GM23338 (cell line): ENCODE measurements at regions not wholly inside any gene's neighbourhood (a gene's known extent, or its start where the extent isn't known, plus 50 kb on each side); places are given as distances from the start of the nearest gene placed in this dataset.

Experiments
- ATAC-seq: fragments of 200-7000 bp; cut with Tn5 transposase; 3 replicates; pipeline ENCODE4 v1.9.1; 2020
- DNase-seq: peaks from one replicate; pipeline ENCODE4 v3.0.0-alpha.2; 2015; ENCODE audit warnings: low spot score
- H2AFZ ChIP-seq: fragments of 200-600 bp; sonication (generic); 2 replicates; pipeline ENCODE4 v1.8.0; 2016; ENCODE audit warnings: antibody characterized with exemption, mild to moderate bottlenecking, moderate library complexity
- H3F3A ChIP-seq: fragments of 200-600 bp; sonication (generic); replicated peaks from 2 replicates; pipeline ENCODE4 v1.8.0; 2017; ENCODE audit warnings: antibody characterized with exemption, mixed run types, low read depth
- H3K27ac ChIP-seq: fragments of 200-600 bp; sonication (generic); 2 replicates; pipeline ENCODE4 v1.6.1; 2016; ENCODE audit warnings: low read depth
- H3K27me3 ChIP-seq: fragments of 200-600 bp; sonication (generic); 2 replicates; pipeline ENCODE4 v1.8.0; 2016; ENCODE audit warnings: mild to moderate bottlenecking, mixed run types, moderate library complexity; ENCODE audit not compliant: insufficient read depth
- H3K36me3 ChIP-seq: fragments of 200-600 bp; sonication (generic); 2 replicates; pipeline ENCODE4 v1.8.0; 2016; ENCODE audit warnings: mild to moderate bottlenecking; ENCODE audit not compliant: insufficient read depth
- H3K4me1 ChIP-seq: fragments of 200-600 bp; sonication (generic); 2 replicates; pipeline ENCODE4 v1.8.0; 2016; ENCODE audit warnings: mild to moderate bottlenecking, moderate library complexity; ENCODE audit not compliant: insufficient read depth
- H3K4me2 ChIP-seq: fragments of 200-600 bp; sonication (generic); 2 replicates; pipeline ENCODE4 v1.7.1; 2017; ENCODE audit warnings: mixed run types
- H3K4me3 ChIP-seq: fragments of 200-600 bp; sonication (generic); 2 replicates; pipeline ENCODE4 v1.6.1; 2016; ENCODE audit warnings: mixed run types
- H3K79me2 ChIP-seq: fragments of 200-600 bp; sonication (generic); replicated peaks from 2 replicates; pipeline ENCODE4 v1.8.0; 2017; ENCODE audit warnings: mild to moderate bottlenecking; ENCODE audit not compliant: insufficient read depth
- H3K9me2 ChIP-seq: fragments of 200-600 bp; sonication (generic); 2 replicates; pipeline ENCODE4 v1.8.0; 2017; ENCODE audit not compliant: insufficient read depth
- H4K20me1 ChIP-seq: fragments of 200-600 bp; sonication (generic); replicated peaks from 2 replicates; pipeline ENCODE4 v1.8.0; 2017; ENCODE audit warnings: mild to moderate bottlenecking; ENCODE audit not compliant: insufficient read depth
- H3K27ac Mint-ChIP-seq: 2 replicates; pipeline ENCODE4 v1.8.0; 2020; ENCODE audit warnings: inconsistent platforms, mild to moderate bottlenecking, moderate library complexity, mixed read lengths
- H3K27me3 Mint-ChIP-seq: 3 replicates; pipeline ENCODE4 v1.8.0; 2022; ENCODE audit warnings: low read depth, mild to moderate bottlenecking, moderate library complexity, mixed read lengths, inconsistent platforms; ENCODE audit not compliant: insufficient read depth, poor library complexity
- H3K36me3 Mint-ChIP-seq: 3 replicates; pipeline ENCODE4 v1.8.0; 2021; ENCODE audit warnings: low read depth, mild to moderate bottlenecking, inconsistent platforms, moderate library complexity, mixed read lengths
- H3K4me1 Mint-ChIP-seq: 3 replicates; pipeline ENCODE4 v1.8.0; 2020; ENCODE audit warnings: mild to moderate bottlenecking, inconsistent platforms, mixed read lengths
- H3K4me3 Mint-ChIP-seq: 3 replicates; pipeline ENCODE4 v1.8.0; 2021; ENCODE audit warnings: moderate library complexity, mild to moderate bottlenecking, inconsistent platforms, mixed read lengths
- H3K9me3 Mint-ChIP-seq: 3 replicates; pipeline ENCODE4 v1.8.0; 2020; ENCODE audit warnings: moderate library complexity, mild to moderate bottlenecking, inconsistent platforms, mixed read lengths
- CREB1 ChIP-seq: fragments of 250-450 bp; sonication (Bioruptor Pico); IDR thresholded peaks from 2 replicates; pipeline ENCODE4 v1.5.0; 2020; ENCODE audit warnings: low read depth, mild to moderate bottlenecking, moderate library complexity
- CTCF ChIP-seq, 2 experiments: fragments of 200-600 bp in 1 of 2; sonication (generic) in 1 of 2; conservative IDR thresholded peaks; 2 replicates each; pipeline versions ENCODE4 v1.5.1 to v1.6.1; 2016 to 2017; ENCODE audit warnings: antibody characterized with exemption in 2 of 2, low read depth in 2 of 2, mild to moderate bottlenecking in 2 of 2, moderate library complexity in 1 of 2
- ETS1 ChIP-seq: IDR thresholded peaks from 2 replicates; pipeline ENCODE4 v1.6.1; 2016; ENCODE audit warnings: antibody characterized with exemption
- EZH2phosphoT487 ChIP-seq: fragments of 200-600 bp; sonication (generic); IDR thresholded peaks from one replicate; pipeline ENCODE4 v1.8.1; 2018; ENCODE audit warnings: antibody characterized with exemption; ENCODE audit not compliant: unreplicated experiment
- JUNB ChIP-seq: IDR thresholded peaks from one replicate; pipeline ENCODE4 v1.6.1; 2016; ENCODE audit warnings: antibody characterized with exemption; ENCODE audit not compliant: unreplicated experiment
- NANOG ChIP-seq: IDR thresholded peaks from 2 replicates; pipeline ENCODE4 v1.6.1; 2016; ENCODE audit warnings: antibody characterized with exemption, borderline replicate concordance
- POLR2AphosphoS5 ChIP-seq: IDR thresholded peaks from 2 replicates; pipeline ENCODE4 v1.6.1; 2016; ENCODE audit warnings: antibody characterized with exemption, low read depth
- REST ChIP-seq: IDR thresholded peaks from one replicate; pipeline ENCODE4 v1.6.1; 2018; ENCODE audit warnings: antibody characterized with exemption; ENCODE audit not compliant: unreplicated experiment
- STAT1 ChIP-seq: IDR thresholded peaks from one replicate; pipeline ENCODE4 v1.6.1; 2016; ENCODE audit warnings: antibody characterized with exemption; ENCODE audit not compliant: unreplicated experiment
- ZNF114 ChIP-seq: fragments of 250-450 bp; sonication (Bioruptor Pico); IDR thresholded peaks from 2 replicates; pipeline ENCODE4 v1.5.0; 2020; ENCODE audit warnings: mild to moderate bottlenecking, moderate library complexity
- ZNF331 ChIP-seq: fragments of 250-450 bp; sonication (Bioruptor Pico); IDR thresholded peaks from 2 replicates; pipeline ENCODE4 v1.5.0; 2020; ENCODE audit warnings: low read depth, mild to moderate bottlenecking, moderate library complexity

- TF ChIP-seq REST = no peak
- TF ChIP-seq JUNB = no peak
- no peak for TF ChIP-seq POLR2AphosphoS5
- no peak for TF ChIP-seq STAT1
- no peak for TF ChIP-seq CREB1 (CRISPR knock-in tag)
- no peak for TF ChIP-seq CTCF (conservative IDR thresholded peaks at IDR 0.05; ENCODE audit: low read depth in 2 of 2)
- TF ChIP-seq ZNF114 = no peak
These were observed 294.8 kb upstream of the KLF6 start (continued) for GRCh38 chr10:4079803-4080202.

GRCh38 chr10:4077804-4078203 lies 292.8 kb upstream of the KLF6 start:
- H4K20me1 ChIP-seq = no peaks in the 10 kb centered on the region
- no peak overlapping the region for H3K4me3 ChIP-seq
- no peaks in the 10 kb centered on the region; the same call in 2 of the 3 replicates for H3K4me1 Mint-ChIP-seq
- TF ChIP-seq STAT1 (no peak), POLR2AphosphoS5 (no peak), ZNF331 (CRISPR knock-in tag) (no peak), ETS1 (no peak), EZH2phosphoT487 (no peak), NANOG (no peak), CREB1 (CRISPR knock-in tag) (no peak), JUNB (no peak)
- no peak overlapping the region for H3K27ac Mint-ChIP-seq
- DNase-seq = no peak
- peak overlapping the region; percentile 38; the same call in 1 of the 2 replicates for H2AFZ ChIP-seq
- H3K27me3 Mint-ChIP-seq = peaks cover 1% of the 10 kb centered on the region
- H3K4me3 Mint-ChIP-seq = no peak overlapping the region
- ATAC-seq = no peak
- H3K9me3 Mint-ChIP-seq = no peaks in the 10 kb centered on the region
- no peak overlapping the region for H3K4me2 ChIP-seq
- no peaks in the 10 kb centered on the region for H3K9me2 ChIP-seq
- no peaks in the 10 kb centered on the region for H3K27me3 ChIP-seq
- H3K36me3 Mint-ChIP-seq = no peaks in the 10 kb centered on the region
- no peaks in the 10 kb centered on the region for H3K4me1 ChIP-seq
- no peaks in the 10 kb centered on the region for H3F3A ChIP-seq
- no peak overlapping the region for H3K27ac ChIP-seq
- no peaks in the 10 kb centered on the region for H3K36me3 ChIP-seq
- no peaks in the 10 kb centered on the region for H3K79me2 ChIP-seq
